HG02973 (cell line): ENCODE measurements at regions not wholly inside any gene's neighbourhood (a gene's known extent, or its start where the extent isn't known, plus 50 kb on each side); places are given as distances from the start of the nearest gene placed in this dataset.
"Not testable (repeated sequence)": the region's sequence is repeated elsewhere in the genome, so short reads cannot be mapped to it uniquely, and the experiment has no call there.

Experiments
- ATAC-seq: cut with Tn5 transposase; IDR thresholded peaks from one replicate; pipeline ENCODE4 v1.9.1; 2021; ENCODE audit warnings: moderate library complexity; ENCODE audit not compliant: unreplicated experiment

GRCh38 chr9:135195975-135196374 lies 108.5 kb downstream of the OLFM1 start:
- ATAC-seq, result not testable (repeated sequence)

- no peak for ATAC-seq
Measured at GRCh38 chr9:135196474-135196873, 109.0 kb downstream of the OLFM1 start.

GRCh38 chr9:135198144-135198543 lies 110.7 kb downstream of the OLFM1 start:
- ATAC-seq, result no peak

GRCh38 chr9:135198586-135199285 lies 111.3 kb downstream of the OLFM1 start:
- no peak for ATAC-seq

GRCh38 chr9:135199489-135199888 lies 112.0 kb downstream of the OLFM1 start:
- no peak for ATAC-seq

GRCh38 chr9:135201711-135202110 lies 114.2 kb downstream of the OLFM1 start:
- ATAC-seq, result no peak

- ATAC-seq, result no peak
Measured at GRCh38 chr9:135204177-135204576, 116.7 kb downstream of the OLFM1 start.

- ATAC-seq, result no peak
Measured at GRCh38 chr9:135209136-135209535, 121.7 kb downstream of the OLFM1 start.

- ATAC-seq, result no peak
Measured at GRCh38 chr9:135209852-135210251, 122.4 kb downstream of the OLFM1 start.

GRCh38 chr9:135210676-135211523 lies 123.4 kb downstream of the OLFM1 start:
- ATAC-seq, result no peak

- no peak for ATAC-seq
Measured at GRCh38 chr9:135211524-135211890, 124.0 kb downstream of the OLFM1 start.

- no peak for ATAC-seq
Measured at GRCh38 chr9:135212961-135213360, 125.5 kb downstream of the OLFM1 start.

- ATAC-seq, result no peak
Measured at GRCh38 chr9:135213566-135213965, 126.1 kb downstream of the OLFM1 start.

- ATAC-seq, result no peak
Measured at GRCh38 chr9:135214054-135214640, 126.7 kb downstream of the OLFM1 start.

- ATAC-seq, result no peak
Measured at GRCh38 chr9:135214706-135215105, 127.2 kb downstream of the OLFM1 start.

GRCh38 chr9:135215571-135216161 lies 128.2 kb downstream of the OLFM1 start:
- no peak for ATAC-seq

- no peak for ATAC-seq
Measured at GRCh38 chr9:135216236-135216635, 128.8 kb downstream of the OLFM1 start.

GRCh38 chr9:135216791-135217441 lies 129.4 kb downstream of the OLFM1 start:
- no peak for ATAC-seq

- ATAC-seq, result no peak
Measured at GRCh38 chr9:135217836-135218235, 130.4 kb downstream of the OLFM1 start.

GRCh38 chr9:135218331-135219225 lies 131.1 kb downstream of the OLFM1 start:
- no peak for ATAC-seq
